ENCODE measurements at regions not wholly inside any gene's neighbourhood (a gene's known extent, or its start where the extent isn't known, plus 50 kb on each side); places are given as distances from the start of the nearest gene placed in this dataset.

DNA sequence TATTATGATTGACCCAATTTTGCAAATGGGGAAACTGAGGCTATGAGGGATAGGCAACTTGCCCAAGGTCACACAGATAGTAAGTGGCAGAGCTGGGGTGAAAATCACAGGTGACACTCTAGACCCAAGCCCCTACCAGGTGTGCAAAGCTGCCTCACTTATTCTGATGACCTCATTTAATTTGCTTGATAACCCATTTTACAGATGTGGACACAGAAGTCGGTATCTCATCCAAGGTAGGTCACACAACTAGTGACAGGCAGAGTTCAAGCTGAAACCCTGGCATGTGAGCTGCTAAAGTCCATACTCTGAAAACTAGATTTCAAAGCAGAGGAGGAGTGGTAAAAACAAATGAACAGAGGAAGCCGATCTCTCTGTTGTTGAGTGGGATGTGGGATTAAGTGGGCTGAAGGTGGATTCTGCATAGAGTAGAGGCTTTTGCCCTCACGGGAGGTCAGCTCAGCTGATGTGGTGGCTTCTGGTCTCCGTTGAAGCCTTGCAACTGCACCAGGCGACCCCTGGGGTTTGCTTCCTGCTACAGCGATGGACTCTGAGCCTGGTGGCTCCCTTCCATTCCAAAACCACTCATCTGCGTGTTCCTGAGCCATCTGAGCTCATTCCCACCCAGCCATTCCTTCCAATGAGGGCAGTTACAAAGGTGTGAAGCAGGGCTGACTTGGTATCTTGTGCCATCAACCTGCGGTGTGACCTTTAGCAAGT, 164.3 kb upstream of the FHL2 start:
- Histone ChIP-seq H3K27ac (ENCODE audit: low read depth, low read length) (no peak overlapping the region), H2AK5ac (ENCODE audit: low read length) (no peak overlapping the region), H3K27me3 (ENCODE audit: insufficient read depth, low read length) (no peaks in the 10 kb centered on the region), H3K18ac (ENCODE audit: low read length) (no peak overlapping the region), H3K23ac (ENCODE audit: low read length) (no peak overlapping the region), H4K12ac (ENCODE audit: low read depth, low read length) (no peak overlapping the region), H3K9me3 (ENCODE audit: insufficient read depth, low read depth, low read length) (no peaks in the 10 kb centered on the region), H3K79me1 (ENCODE audit: low read length) (no peaks in the 10 kb centered on the region), H2BK12ac (ENCODE audit: low read length) (no peak overlapping the region), H3K14ac (ENCODE audit: low read length) (no peak overlapping the region), H2AFZ (ENCODE audit: insufficient read depth, low read length, poor library complexity) (no peak overlapping the region), H2BK120ac (ENCODE audit: insufficient read depth, low read length, poor library complexity) (no peak overlapping the region), H3K4me2 (ENCODE audit: low read length) (no peak overlapping the region), H3K4ac (ENCODE audit: low read depth, low read length) (no peak overlapping the region), H2BK5ac (ENCODE audit: low read depth, low read length, poor library complexity) (no peak overlapping the region), H4K8ac (ENCODE audit: low read depth, low read length) (no peak overlapping the region), H3K9ac (ENCODE audit: low read length) (no peak overlapping the region), H3K79me2 (ENCODE audit: control insufficient read depth, insufficient read depth, low read length, poor library complexity) (no peaks in the 10 kb centered on the region), H3K4me1 (ENCODE audit: control insufficient read depth in 1 of 2, insufficient read depth in 2 of 2, low read length in 2 of 2) (no peaks in the 10 kb centered on the region), H3K36me3 (ENCODE audit: control insufficient read depth in 1 of 2, insufficient read depth in 2 of 2, low read length in 2 of 2) (no peaks in the 10 kb centered on the region), H3K4me3 (ENCODE audit: low read depth, low read length) (no peak overlapping the region), H4K91ac (ENCODE audit: low read depth, low read length) (no peak overlapping the region)
- DNase-seq: no peak
- WGBS (ENCODE audit: extremely low coverage, insufficient coverage, insufficient read length): no CpG with 5 or more reads among the region's 8 CpGs

DNA sequence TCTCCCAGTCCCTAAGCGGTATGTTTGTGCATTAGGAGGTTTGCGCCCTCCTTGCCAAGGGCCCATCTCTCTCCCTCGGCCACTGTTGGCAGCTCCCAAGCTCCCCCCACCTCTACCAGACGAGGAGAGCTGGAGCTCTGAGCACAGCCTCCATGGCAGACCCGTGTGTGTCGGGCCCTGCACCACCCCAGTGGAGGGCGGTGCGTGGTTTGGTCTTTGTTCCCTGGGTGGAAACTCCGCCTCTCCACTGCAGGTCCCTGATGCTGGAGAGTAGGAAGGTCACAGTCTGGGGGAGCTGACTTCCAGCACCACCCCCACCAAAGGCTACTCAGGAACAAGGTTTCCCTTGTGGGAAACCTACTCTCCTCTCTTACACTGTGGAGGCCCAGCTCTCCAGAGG, 162.6 kb upstream of the FHL2 start:
- H4K12ac ChIP-seq (ENCODE audit: low read depth, low read length): no peak overlapping the region
- H3K4me3 ChIP-seq (ENCODE audit: low read depth, low read length): no peak overlapping the region
- no peak overlapping the region for H3K27ac ChIP-seq (ENCODE audit: low read depth, low read length)
- H2BK12ac ChIP-seq (ENCODE audit: low read length): no peak overlapping the region
- no peak overlapping the region for H3K18ac ChIP-seq (ENCODE audit: low read length)
- no peak overlapping the region for H2AK5ac ChIP-seq (ENCODE audit: low read length)
- no peak overlapping the region for H3K4me2 ChIP-seq (ENCODE audit: low read length)
- no peaks in the 10 kb centered on the region for H3K4me1 ChIP-seq (ENCODE audit: control insufficient read depth in 1 of 2, insufficient read depth in 2 of 2, low read length in 2 of 2)
- no peak overlapping the region for H4K8ac ChIP-seq (ENCODE audit: low read depth, low read length)
- no peaks in the 10 kb centered on the region for H3K9me3 ChIP-seq (ENCODE audit: insufficient read depth, low read depth, low read length)
- H2BK120ac ChIP-seq (ENCODE audit: insufficient read depth, low read length, poor library complexity): no peak overlapping the region
- H3K23ac ChIP-seq (ENCODE audit: low read length): no peak overlapping the region
- no peak overlapping the region for H4K91ac ChIP-seq (ENCODE audit: low read depth, low read length)
- no CpG with 5 or more reads among the region's 9 CpGs for WGBS (ENCODE audit: extremely low coverage, insufficient coverage, insufficient read length)
- no peak overlapping the region for H3K14ac ChIP-seq (ENCODE audit: low read length)
- DNase-seq: no peak
- no peaks in the 10 kb centered on the region for H3K36me3 ChIP-seq (ENCODE audit: control insufficient read depth in 1 of 2, insufficient read depth in 2 of 2, low read length in 2 of 2)
- no peak overlapping the region for H3K4ac ChIP-seq (ENCODE audit: low read depth, low read length)
- H3K79me2 ChIP-seq (ENCODE audit: control insufficient read depth, insufficient read depth, low read length, poor library complexity): no peaks in the 10 kb centered on the region
- no peaks in the 10 kb centered on the region for H3K79me1 ChIP-seq (ENCODE audit: low read length)
- H2BK5ac ChIP-seq (ENCODE audit: low read depth, low read length, poor library complexity): no peak overlapping the region
- H3K27me3 ChIP-seq (ENCODE audit: insufficient read depth, low read length): peaks cover 3% of the 10 kb centered on the region
- no peak overlapping the region for H3K9ac ChIP-seq (ENCODE audit: low read length)
- H2AFZ ChIP-seq (ENCODE audit: insufficient read depth, low read length, poor library complexity): no peak overlapping the region

DNA sequence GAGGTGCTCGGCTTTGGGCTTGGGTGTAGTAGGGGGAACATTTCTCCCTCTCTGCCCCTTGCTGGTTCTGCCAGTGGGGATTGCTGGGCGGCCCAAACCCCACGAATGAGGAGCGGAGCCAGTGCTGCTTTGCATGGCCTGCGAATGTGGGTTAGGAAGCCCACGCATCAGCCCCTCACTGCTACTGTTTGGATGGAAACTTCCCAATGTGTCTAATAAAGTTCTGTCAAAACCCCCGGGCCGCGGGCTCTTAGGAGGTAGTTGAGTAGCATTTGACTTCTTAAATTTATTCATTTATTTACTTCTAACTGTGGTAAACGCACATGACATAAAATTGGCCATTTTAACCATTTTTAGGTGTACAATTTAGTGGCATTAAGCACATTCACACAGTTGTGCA, 161.3 kb upstream of the FHL2 start:
- no peak for DNase-seq
- no peak overlapping the region for H3K18ac ChIP-seq (ENCODE audit: low read length)
- H3K36me3 ChIP-seq (ENCODE audit: control insufficient read depth in 1 of 2, insufficient read depth in 2 of 2, low read length in 2 of 2): no peaks in the 10 kb centered on the region
- no peak overlapping the region for H2BK5ac ChIP-seq (ENCODE audit: low read depth, low read length, poor library complexity)
- H3K4me3 ChIP-seq (ENCODE audit: low read depth, low read length): no peak overlapping the region
- H3K9me3 ChIP-seq (ENCODE audit: insufficient read depth, low read depth, low read length): no peaks in the 10 kb centered on the region
- no peak overlapping the region for H2AFZ ChIP-seq (ENCODE audit: insufficient read depth, low read length, poor library complexity)
- no peaks in the 10 kb centered on the region for H3K4me1 ChIP-seq (ENCODE audit: control insufficient read depth in 1 of 2, insufficient read depth in 2 of 2, low read length in 2 of 2)
- no peaks in the 10 kb centered on the region for H3K79me2 ChIP-seq (ENCODE audit: control insufficient read depth, insufficient read depth, low read length, poor library complexity)
- H3K14ac ChIP-seq (ENCODE audit: low read length): no peak overlapping the region
- H3K23ac ChIP-seq (ENCODE audit: low read length): no peak overlapping the region
- H4K8ac ChIP-seq (ENCODE audit: low read depth, low read length): no peak overlapping the region
- H3K9ac ChIP-seq (ENCODE audit: low read length): no peak overlapping the region
- H3K27ac ChIP-seq (ENCODE audit: low read depth, low read length): no peak overlapping the region
- H3K4me2 ChIP-seq (ENCODE audit: low read length): no peak overlapping the region
- no peak overlapping the region for H4K12ac ChIP-seq (ENCODE audit: low read depth, low read length)
- H3K4ac ChIP-seq (ENCODE audit: low read depth, low read length): no peak overlapping the region
- no CpG with 5 or more reads among the region's 10 CpGs for WGBS (ENCODE audit: extremely low coverage, insufficient coverage, insufficient read length)
- no peak overlapping the region for H2BK120ac ChIP-seq (ENCODE audit: insufficient read depth, low read length, poor library complexity)
- no peak overlapping the region for H2AK5ac ChIP-seq (ENCODE audit: low read length)
- H3K79me1 ChIP-seq (ENCODE audit: low read length): no peaks in the 10 kb centered on the region
- no peak overlapping the region for H4K91ac ChIP-seq (ENCODE audit: low read depth, low read length)
- H3K27me3 ChIP-seq (ENCODE audit: insufficient read depth, low read length): peaks cover 3% of the 10 kb centered on the region
- H2BK12ac ChIP-seq (ENCODE audit: low read length): no peak overlapping the region

DNA sequence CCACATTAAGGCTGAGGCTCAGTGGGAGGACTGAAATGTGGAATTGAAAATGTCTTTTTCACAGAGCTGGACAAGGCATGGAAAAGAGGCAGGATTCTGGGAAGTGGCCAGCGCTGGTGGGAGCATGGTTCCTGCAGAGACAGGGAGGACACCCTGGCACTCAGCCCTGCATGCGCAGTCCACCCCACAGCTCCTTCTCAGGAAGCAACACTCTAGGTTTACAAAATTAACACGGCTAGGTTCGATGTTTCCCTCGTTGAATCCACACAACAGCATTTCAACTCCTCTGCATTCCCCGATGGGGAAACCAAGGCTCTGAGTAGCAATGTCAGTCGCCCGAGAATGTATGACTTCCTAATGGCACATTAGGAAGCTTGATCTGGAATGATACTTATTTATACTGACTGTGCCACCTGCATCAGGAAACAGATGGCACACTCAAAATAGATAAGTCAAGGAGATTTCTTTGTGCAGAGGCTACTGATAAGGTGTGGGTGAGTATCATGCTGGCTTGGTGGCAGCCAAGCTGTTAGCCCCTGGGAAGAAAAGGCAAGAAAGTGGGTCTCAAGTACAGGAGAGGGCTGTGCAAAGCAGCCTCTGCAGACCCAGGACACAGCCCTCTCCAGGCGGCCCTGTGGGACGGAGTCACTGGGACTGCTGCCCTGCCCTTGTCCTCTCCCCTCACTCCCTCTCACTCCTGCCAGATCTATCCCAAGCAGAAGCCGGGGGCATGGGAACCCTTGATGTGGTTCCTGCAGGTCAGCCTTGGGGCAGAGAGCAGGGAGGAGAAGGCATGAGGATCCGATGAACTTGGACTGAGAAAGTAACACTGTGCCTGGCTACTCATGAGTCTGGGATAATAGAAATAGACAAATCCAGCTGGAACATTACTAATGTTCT, 158.4 kb upstream of the FHL2 start:
- Histone ChIP-seq H2BK12ac (ENCODE audit: low read length) (no peak overlapping the region), H3K79me1 (ENCODE audit: low read length) (no peaks in the 10 kb centered on the region), H3K27ac (ENCODE audit: low read depth, low read length) (no peak overlapping the region), H3K4ac (ENCODE audit: low read depth, low read length) (no peak overlapping the region), H3K4me3 (ENCODE audit: low read depth, low read length) (no peak overlapping the region), H3K14ac (ENCODE audit: low read length) (no peak overlapping the region), H3K4me1 (ENCODE audit: control insufficient read depth in 1 of 2, insufficient read depth in 2 of 2, low read length in 2 of 2) (no peaks in the 10 kb centered on the region), H4K91ac (ENCODE audit: low read depth, low read length) (no peak overlapping the region), H2BK120ac (ENCODE audit: insufficient read depth, low read length, poor library complexity) (no peak overlapping the region), H3K36me3 (ENCODE audit: control insufficient read depth in 1 of 2, insufficient read depth in 2 of 2, low read length in 2 of 2) (no peaks in the 10 kb centered on the region), H3K23ac (ENCODE audit: low read length) (no peak overlapping the region), H3K9ac (ENCODE audit: low read length) (no peak overlapping the region), H2AK5ac (ENCODE audit: low read length) (no peak overlapping the region), H3K27me3 (ENCODE audit: insufficient read depth, low read length) (peaks cover 3% of the 10 kb centered on the region), H2BK5ac (ENCODE audit: low read depth, low read length, poor library complexity) (no peak overlapping the region), H3K9me3 (ENCODE audit: insufficient read depth, low read depth, low read length) (no peaks in the 10 kb centered on the region), H3K79me2 (ENCODE audit: control insufficient read depth, insufficient read depth, low read length, poor library complexity) (no peaks in the 10 kb centered on the region), H4K8ac (ENCODE audit: low read depth, low read length) (no peak overlapping the region), H2AFZ (ENCODE audit: insufficient read depth, low read length, poor library complexity) (no peak overlapping the region), H4K12ac (ENCODE audit: low read depth, low read length) (no peak overlapping the region), H3K4me2 (ENCODE audit: low read length) (no peak overlapping the region), H3K18ac (ENCODE audit: low read length) (no peak overlapping the region)
- no peak for DNase-seq
- no CpG with 5 or more reads among the region's 12 CpGs for WGBS (ENCODE audit: extremely low coverage, insufficient coverage, insufficient read length)

All from trophoblast cell (in vitro differentiated cells and primary cell).